Endothelial cell of umbilical vein (primary cell): ENCODE measurements at regions not wholly inside any gene's neighbourhood (a gene's known extent, or its start where the extent isn't known, plus 50 kb on each side); places are given as distances from the start of the nearest gene placed in this dataset.

Source experiments
- BruUV-seq: library from RNA; stranded (reverse); fragments of 400-500 nt; replicated peaks from 2 replicates; lab custom pipeline; 2021; lab: Mats Ljungman, UMichigan
- CTCF ChIA-PET: fragments of 300-600, 350-600 bp; sonication (Branson Sonifier 250); formaldehyde crosslinking; loops from one replicate; lab custom pipeline; 2021; ENCODE audit warnings: antibody characterized with exemption, inconsistent platforms; lab: Charles Lee
- POLR2A ChIA-PET: fragments of 300-600, 350-600 bp; sonication (Branson Sonifier 250); formaldehyde crosslinking; loops from one replicate; lab custom pipeline; 2021; ENCODE audit warnings: antibody characterized with exemption, inconsistent platforms; lab: Charles Lee
- DNase-seq: peaks from one replicate; pipeline ENCODE4 v3.0.0-alpha.2; 2011; ENCODE audit warnings: low read depth, low spot score
- FAIRE-seq: peaks from 2 replicates; lab custom pipeline; 2011; peaks lifted over from hg19 to GRCh38; lab: Jason Lieb, UNC
- H2AFZ ChIP-seq: 2 replicates; pipeline ENCODE4 v1.6.0; 2012; ENCODE audit warnings: low read depth, low read length, control low read depth, inconsistent platforms
- H3K27ac ChIP-seq: 2 replicates; pipeline ENCODE4 v1.5.1; 2011; ENCODE audit warnings: low read depth, mild to moderate bottlenecking, control low read depth, low read length, moderate library complexity; ENCODE audit not compliant: insufficient read depth
- H3K27me3 ChIP-seq, 2 experiments: 2 replicates each; pipeline versions ENCODE4 v1.6.0 to v1.6.1; 2011; ENCODE audit warnings: low read length in 2 of 2, mixed read lengths in 1 of 2; ENCODE audit not compliant: control insufficient read depth in 2 of 2, insufficient read depth in 2 of 2
- H3K36me3 ChIP-seq, 2 experiments: 2 replicates in 1 of 2; 3 replicates in 1 of 2; pipeline ENCODE4 v1.5.1; 2011; ENCODE audit warnings: low read length in 2 of 2, mild to moderate bottlenecking in 1 of 2, moderate library complexity in 1 of 2; ENCODE audit not compliant: control insufficient read depth in 2 of 2, insufficient read depth in 2 of 2; ENCODE audit errors: extremely low read depth in 1 of 2
- H3K4me1 ChIP-seq: 3 replicates; pipeline ENCODE4 v1.5.1; 2011; ENCODE audit warnings: mild to moderate bottlenecking, low read length; ENCODE audit not compliant: control insufficient read depth, insufficient read depth; ENCODE audit errors: extremely low read depth
- H3K4me2 ChIP-seq: 2 replicates; pipeline ENCODE4 v1.6.1; 2011; ENCODE audit warnings: low read length, control low read depth, mixed read lengths; ENCODE audit not compliant: insufficient read depth
- H3K4me3 ChIP-seq, 3 experiments: fragments of 200-600 bp in 1 of 3; sonication (generic), shearing (Covaris generic) in 1 of 3; replicated peaks in 1 of 3; 2 replicates each; pipeline ENCODE4 v1.5.1; 2011 to 2016; ENCODE audit warnings: control low read depth in 3 of 3, low read length in 3 of 3, mild to moderate bottlenecking in 2 of 3, inconsistent platforms in 1 of 3, low read depth in 1 of 3, moderate library complexity in 1 of 3; ENCODE audit not compliant: insufficient read depth in 1 of 3
- H3K79me2 ChIP-seq: 2 replicates; pipeline ENCODE4 v1.6.0; 2012; ENCODE audit warnings: low read length, inconsistent platforms; ENCODE audit not compliant: control insufficient read depth, insufficient read depth
- H3K9ac ChIP-seq: replicated peaks from 2 replicates; pipeline ENCODE3; 2011; ENCODE audit warnings: low read length, control low read depth; ENCODE audit not compliant: insufficient read depth; ENCODE audit errors: extremely low read depth
- H3K9me1 ChIP-seq: replicated peaks from 3 replicates; pipeline ENCODE4 v1.6.0; 2011; ENCODE audit warnings: mild to moderate bottlenecking, low read length; ENCODE audit not compliant: control insufficient read depth, insufficient read depth; ENCODE audit errors: extremely low read depth
- H3K9me3 ChIP-seq: replicated peaks from 2 replicates; pipeline ENCODE4 v1.5.1; 2012; ENCODE audit warnings: low read length, inconsistent platforms; ENCODE audit not compliant: control insufficient read depth, insufficient read depth
- H4K20me1 ChIP-seq: replicated peaks from 2 replicates; pipeline ENCODE3; 2011; ENCODE audit warnings: mild to moderate bottlenecking, low read length; ENCODE audit not compliant: control insufficient read depth, insufficient read depth; ENCODE audit errors: extremely low read depth
- FOS ChIP-seq: IDR thresholded peaks from 2 replicates; pipeline ENCODE4 v1.6.1; 2011; ENCODE audit warnings: mild to moderate bottlenecking, low read length, moderate library complexity, borderline replicate concordance; ENCODE audit not compliant: insufficient read depth
- POLR2A ChIP-seq: IDR thresholded peaks from 2 replicates; pipeline ENCODE4 v1.6.1; 2012; ENCODE audit warnings: low read depth, mild to moderate bottlenecking, control low read depth, low read length
- POLR2AphosphoS5 ChIP-seq: IDR thresholded peaks from 2 replicates; pipeline ENCODE4 v1.6.1; 2012; ENCODE audit warnings: low read depth, mild to moderate bottlenecking, control low read depth, low read length, moderate library complexity; ENCODE audit not compliant: insufficient read depth
- dilution Hi-C: fragments of 300-500 bp; cut with MboI; formaldehyde crosslinking; loops from one replicate; pipeline ENCODE4 v1.15.0; 2019; ENCODE audit warnings: low sequenced_read_pairs; ENCODE audit not compliant: extremely low pct_ligation_motif_present
- intact Hi-C: fragments of 100-400 bp; cut with micrococcal nuclease; formaldehyde crosslinking; loops from one replicate; pipeline ENCODE4 v1.10.0; 2022
- TF ChIP-seq, protein P1 (sequence below), 2 donors: IDR thresholded peaks; 1 replicate in 1 of 2; 2 replicates in 1 of 2; pipeline ENCODE4 v1.5.1; 2011; ENCODE audit warnings: low read length in 2 of 2, mild to moderate bottlenecking in 2 of 2, moderate library complexity in 2 of 2, control low read depth in 1 of 2, inconsistent platforms in 1 of 2, low read depth in 1 of 2; ENCODE audit not compliant: insufficient read depth in 1 of 2; ENCODE audit errors: extremely low read depth in 1 of 2

DNA sequence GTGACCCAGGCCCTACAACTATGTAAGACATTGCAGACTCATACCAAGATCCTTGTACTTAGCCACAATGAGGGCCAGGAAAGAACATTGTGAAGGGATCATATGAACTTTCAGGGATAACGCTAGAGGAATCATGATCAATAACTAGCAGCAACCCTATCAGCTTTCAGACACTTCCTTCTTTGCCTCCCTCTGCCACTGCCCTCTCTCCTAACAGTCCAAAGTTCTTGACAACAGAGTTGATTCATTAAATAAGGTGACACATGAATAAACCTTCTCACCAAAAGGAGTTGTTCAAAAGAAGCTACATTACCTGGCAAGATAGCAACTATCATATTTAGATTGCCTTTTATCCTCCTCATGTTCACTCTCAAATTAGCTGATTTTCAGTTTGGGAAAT, 272.2 kb upstream of the DACH1 start:
- Histone ChIP-seq H3K9me3 (no peaks in the 10 kb centered on the region), H3K4me3 (no peak overlapping the region), H3K27me3 (no peaks in the 10 kb centered on the region), H3K4me2 (no peak overlapping the region), H3K4me1 (peaks cover 8% of the 10 kb centered on the region), H3K27ac (no peak overlapping the region), H3K79me2 (no peaks in the 10 kb centered on the region), H3K9me1 (no peaks in the 10 kb centered on the region), H2AFZ (no peak overlapping the region), H4K20me1 (no peaks in the 10 kb centered on the region), H3K9ac (no peak overlapping the region), H3K36me3 (no peaks in the 10 kb centered on the region)
- intact Hi-C loops (no loop called here), dilution Hi-C loops (no loop called here)
- FAIRE-seq (no peak), DNase-seq (no peak)
- TF ChIP-seq, protein P1, sequence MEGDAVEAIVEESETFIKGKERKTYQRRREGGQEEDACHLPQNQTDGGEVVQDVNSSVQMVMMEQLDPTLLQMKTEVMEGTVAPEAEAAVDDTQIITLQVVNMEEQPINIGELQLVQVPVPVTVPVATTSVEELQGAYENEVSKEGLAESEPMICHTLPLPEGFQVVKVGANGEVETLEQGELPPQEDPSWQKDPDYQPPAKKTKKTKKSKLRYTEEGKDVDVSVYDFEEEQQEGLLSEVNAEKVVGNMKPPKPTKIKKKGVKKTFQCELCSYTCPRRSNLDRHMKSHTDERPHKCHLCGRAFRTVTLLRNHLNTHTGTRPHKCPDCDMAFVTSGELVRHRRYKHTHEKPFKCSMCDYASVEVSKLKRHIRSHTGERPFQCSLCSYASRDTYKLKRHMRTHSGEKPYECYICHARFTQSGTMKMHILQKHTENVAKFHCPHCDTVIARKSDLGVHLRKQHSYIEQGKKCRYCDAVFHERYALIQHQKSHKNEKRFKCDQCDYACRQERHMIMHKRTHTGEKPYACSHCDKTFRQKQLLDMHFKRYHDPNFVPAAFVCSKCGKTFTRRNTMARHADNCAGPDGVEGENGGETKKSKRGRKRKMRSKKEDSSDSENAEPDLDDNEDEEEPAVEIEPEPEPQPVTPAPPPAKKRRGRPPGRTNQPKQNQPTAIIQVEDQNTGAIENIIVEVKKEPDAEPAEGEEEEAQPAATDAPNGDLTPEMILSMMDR (IDR thresholded peaks at IDR 0.05; ENCODE audit: extremely low read depth in 1 of 2, insufficient read depth in 1 of 2, low read depth in 1 of 2, low read length in 2 of 2), result no peak
- CTCF ChIA-PET, result no interaction called here
- POLR2A ChIA-PET, result no interaction called here
- no TSS peak for BruUV-seq

DNA sequence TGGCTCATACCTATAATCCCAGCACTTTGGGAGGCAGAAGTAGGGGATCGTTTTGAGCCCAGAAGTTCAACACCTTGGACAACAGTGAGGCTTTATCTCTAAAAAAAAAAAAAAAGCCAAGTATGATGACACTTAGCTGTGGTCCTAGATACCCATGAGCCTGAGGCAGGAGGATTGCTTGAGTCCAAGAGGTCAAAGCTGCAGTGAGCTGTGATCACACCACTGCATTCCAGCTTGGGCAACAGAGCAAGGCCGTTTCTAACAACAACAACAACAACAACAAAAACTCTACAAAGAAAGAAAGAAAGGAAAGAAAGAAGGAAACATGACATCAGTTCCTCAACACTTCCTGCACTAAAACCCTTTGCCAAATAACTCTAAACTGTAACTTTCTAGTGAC, 265.1 kb upstream of the DACH1 start:
- Histone ChIP-seq H3K79me2 (no peaks in the 10 kb centered on the region), H3K9me3 (no peaks in the 10 kb centered on the region), H3K27ac (no peak overlapping the region), H3K36me3 (no peaks in the 10 kb centered on the region), H4K20me1 (peaks cover 2% of the 10 kb centered on the region), H2AFZ (no peak overlapping the region), H3K4me3 (no peak overlapping the region), H3K4me2 (no peak overlapping the region), H3K27me3 (no peaks in the 10 kb centered on the region), H3K9me1 (no peaks in the 10 kb centered on the region), H3K4me1 (peaks cover 5% of the 10 kb centered on the region), H3K9ac (no peak overlapping the region)
- CTCF ChIA-PET, result no interaction called here
- intact Hi-C loops, result no loop called here
- dilution Hi-C loops, result no loop called here
- TF ChIP-seq POLR2A, result no peak
- no peak for TF ChIP-seq FOS
- TF ChIP-seq POLR2AphosphoS5, result no peak
- POLR2A ChIA-PET, result no interaction called here
- no TSS peak for BruUV-seq
- FAIRE-seq (no peak), DNase-seq (no peak)
